CD1c-positive myeloid dendritic cell (primary cell): ENCODE measurements at regions not wholly inside any gene's neighbourhood (a gene's known extent, or its start where the extent isn't known, plus 50 kb on each side); places are given as distances from the start of the nearest gene placed in this dataset.

Source experiments
- DNase-seq: peaks from one replicate; pipeline ENCODE4 v3.0.0-alpha.2; 2016; ENCODE audit errors: extremely low spot score

- peak; percentile 51 for DNase-seq
These were observed 85.2 kb upstream of the IGLL5 start for GRCh38 chr22:22802339-22802970.

GRCh38 chr22:22803285-22803853 lies 84.2 kb upstream of the IGLL5 start:
- no peak for DNase-seq

- peak; percentile 60 for DNase-seq
These were observed 77.6 kb upstream of the IGLL5 start for GRCh38 chr22:22810018-22810427.

GRCh38 chr22:22810471-22810870 lies 77.1 kb upstream of the IGLL5 start:
- no peak for DNase-seq

GRCh38 chr22:22811016-22812009 lies 76.3 kb upstream of the IGLL5 start:
- DNase-seq, result no peak

- DNase-seq, result no peak
These were observed 75.3 kb upstream of the IGLL5 start for GRCh38 chr22:22812031-22812905.

GRCh38 chr22:22813126-22814075 lies 74.2 kb upstream of the IGLL5 start:
- DNase-seq, result no peak

GRCh38 chr22:22814666-22815396 lies 72.8 kb upstream of the IGLL5 start:
- no peak for DNase-seq

GRCh38 chr22:22815397-22816170 lies 72.0 kb upstream of the IGLL5 start:
- DNase-seq, result no peak

GRCh38 chr22:22816171-22816514 lies 71.5 kb upstream of the IGLL5 start:
- DNase-seq, result no peak

- DNase-seq, result no peak
These were observed 70.7 kb upstream of the IGLL5 start for GRCh38 chr22:22816766-22817410.

- no peak for DNase-seq
These were observed 70.0 kb upstream of the IGLL5 start for GRCh38 chr22:22817468-22818201.

- DNase-seq, result no peak
These were observed 69.4 kb upstream of the IGLL5 start for GRCh38 chr22:22818202-22818538.

- DNase-seq, result no peak
These were observed 68.5 kb upstream of the IGLL5 start for GRCh38 chr22:22818861-22819855.

- DNase-seq, result no peak
These were observed 67.5 kb upstream of the IGLL5 start for GRCh38 chr22:22820076-22820475.

GRCh38 chr22:22820626-22821025 lies 67.0 kb upstream of the IGLL5 start:
- no peak for DNase-seq

GRCh38 chr22:22821340-22821739 lies 66.3 kb upstream of the IGLL5 start:
- DNase-seq, result no peak
